ENCODE measurements at regions not wholly inside any gene's neighbourhood (a gene's known extent, or its start where the extent isn't known, plus 50 kb on each side); places are given as distances from the start of the nearest gene placed in this dataset.

- H3K4me3 ChIP-seq: no peak overlapping the region
- no peak for DNase-seq (ENCODE audit: low spot score)
- H3K27me3 ChIP-seq: no peaks in the 10 kb centered on the region
- no peak overlapping the region for H3K27ac ChIP-seq
- peaks cover 0 to 3% of the 10 kb centered on the region in 2 donors for H3K4me1 ChIP-seq
- no peaks in the 10 kb centered on the region for H3K9me3 ChIP-seq
- TF ChIP-seq, protein P1, sequence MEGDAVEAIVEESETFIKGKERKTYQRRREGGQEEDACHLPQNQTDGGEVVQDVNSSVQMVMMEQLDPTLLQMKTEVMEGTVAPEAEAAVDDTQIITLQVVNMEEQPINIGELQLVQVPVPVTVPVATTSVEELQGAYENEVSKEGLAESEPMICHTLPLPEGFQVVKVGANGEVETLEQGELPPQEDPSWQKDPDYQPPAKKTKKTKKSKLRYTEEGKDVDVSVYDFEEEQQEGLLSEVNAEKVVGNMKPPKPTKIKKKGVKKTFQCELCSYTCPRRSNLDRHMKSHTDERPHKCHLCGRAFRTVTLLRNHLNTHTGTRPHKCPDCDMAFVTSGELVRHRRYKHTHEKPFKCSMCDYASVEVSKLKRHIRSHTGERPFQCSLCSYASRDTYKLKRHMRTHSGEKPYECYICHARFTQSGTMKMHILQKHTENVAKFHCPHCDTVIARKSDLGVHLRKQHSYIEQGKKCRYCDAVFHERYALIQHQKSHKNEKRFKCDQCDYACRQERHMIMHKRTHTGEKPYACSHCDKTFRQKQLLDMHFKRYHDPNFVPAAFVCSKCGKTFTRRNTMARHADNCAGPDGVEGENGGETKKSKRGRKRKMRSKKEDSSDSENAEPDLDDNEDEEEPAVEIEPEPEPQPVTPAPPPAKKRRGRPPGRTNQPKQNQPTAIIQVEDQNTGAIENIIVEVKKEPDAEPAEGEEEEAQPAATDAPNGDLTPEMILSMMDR (IDR thresholded peaks at IDR 0.05): no peak
- H3K36me3 ChIP-seq: no peaks in the 10 kb centered on the region
Measured at GRCh38 chr15:35755237-35755802, 209.4 kb upstream of the DPH6 start.

GRCh38 chr15:35756623-35757022 lies 210.7 kb upstream of the DPH6 start:
- Histone ChIP-seq H3K9me3 (no peaks in the 10 kb centered on the region), H3K27me3 (no peaks in the 10 kb centered on the region), H3K36me3 (no peaks in the 10 kb centered on the region), H3K27ac (no peak overlapping the region), H3K4me1 (peaks cover 0 to 3% of the 10 kb centered on the region in 2 donors), H3K4me3 (no peak overlapping the region)
- TF ChIP-seq, protein P1 (IDR thresholded peaks at IDR 0.05): no peak
- DNase-seq (ENCODE audit: low spot score): no peak

DNA sequence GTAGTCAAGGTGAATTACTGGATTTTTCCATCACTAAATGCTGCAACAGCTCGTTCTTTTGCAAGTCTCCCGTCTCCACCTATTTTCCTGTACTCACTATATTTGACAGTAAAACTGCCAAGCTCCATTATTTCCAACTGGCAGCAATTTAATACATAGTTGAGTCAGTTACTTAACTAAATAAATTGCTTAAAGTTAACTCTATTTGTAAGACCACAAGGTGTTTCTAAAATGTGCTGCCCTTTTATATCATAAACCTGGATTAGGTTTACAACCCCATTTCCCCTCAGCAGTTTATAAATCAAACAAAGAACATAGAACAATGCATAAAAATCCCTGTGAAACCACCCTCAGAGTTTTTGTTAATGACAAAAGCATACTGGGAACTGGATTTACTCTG lies 211.4 kb upstream of the DPH6 start:
- Histone ChIP-seq H3K27me3 (no peaks in the 10 kb centered on the region), H3K27ac (no peak overlapping the region), H3K4me1 (peaks cover 0 to 3% of the 10 kb centered on the region in 2 donors)

DNA sequence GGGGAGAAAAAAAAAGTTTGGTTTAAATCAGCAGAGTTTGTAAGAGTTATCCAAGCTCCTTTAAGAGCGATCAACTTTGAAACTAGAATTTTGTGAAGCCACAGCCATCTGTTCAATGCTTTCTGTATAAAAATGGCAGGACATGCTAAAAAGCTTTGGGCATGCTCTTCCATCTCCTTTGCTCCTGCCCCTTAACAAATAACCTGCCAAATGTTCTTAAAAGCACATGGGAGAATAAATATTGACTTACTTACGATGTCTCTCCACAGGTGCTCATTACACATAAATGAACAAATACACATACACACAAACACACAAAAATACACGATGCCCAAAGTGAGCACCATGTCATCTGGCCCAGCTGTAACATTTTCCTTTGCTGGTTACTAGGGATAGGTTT lies 211.8 kb upstream of the DPH6 start:
- TF ChIP-seq, protein P1 (IDR thresholded peaks at IDR 0.05): no peak
- H3K27me3 ChIP-seq: no peaks in the 10 kb centered on the region
- H3K4me3 ChIP-seq: no peak overlapping the region
- no peaks in the 10 kb centered on the region for H3K36me3 ChIP-seq
- DNase-seq (ENCODE audit: low spot score): no peak
- no peaks in the 10 kb centered on the region for H3K9me3 ChIP-seq
- peaks cover 0 to 3% of the 10 kb centered on the region in 2 donors for H3K4me1 ChIP-seq
- H3K27ac ChIP-seq: no peak overlapping the region

More for the DNA sequence above, 211.4 kb upstream of the DPH6 start:
- Histone ChIP-seq H3K4me3 (no peak overlapping the region), H3K9me3 (no peaks in the 10 kb centered on the region), H3K36me3 (no peaks in the 10 kb centered on the region)
- DNase-seq (ENCODE audit: low spot score): no peak
- TF ChIP-seq, protein P1 (IDR thresholded peaks at IDR 0.05): no peak

GRCh38 chr15:35764661-35765519 lies 218.9 kb upstream of the DPH6 start:
- H3K4me1 ChIP-seq: no peaks in the 10 kb centered on the region
- H3K27me3 ChIP-seq: no peaks in the 10 kb centered on the region
- DNase-seq (ENCODE audit: low spot score): no peak
- H3K4me3 ChIP-seq: no peak overlapping the region
- H3K27ac ChIP-seq: no peak overlapping the region
- H3K36me3 ChIP-seq: no peaks in the 10 kb centered on the region
- TF ChIP-seq, protein P1 (IDR thresholded peaks at IDR 0.05): no peak
- no peaks in the 10 kb centered on the region for H3K9me3 ChIP-seq

All from right atrium auricular region (tissue), 2 donors.